CD4-positive, alpha-beta T cell treated with Interleukin-17A for 1 hour (primary cell): ENCODE measurements at regions not wholly inside any gene's neighbourhood (a gene's known extent, or its start where the extent isn't known, plus 50 kb on each side); places are given as distances from the start of the nearest gene placed in this dataset.
A peak's percentile ranks its signal among the peaks of the same experiment; 100 is the strongest.

Source experiments
- DNase-seq: peaks from one replicate; pipeline ENCODE4 v3.0.0-alpha.2; 2020

GRCh38 chr11:95577716-95578460 is 211.7 kb downstream of the FAM76B start:
- DNase-seq, result no peak

GRCh38 chr11:95576146-95576845 is 213.3 kb downstream of the FAM76B start:
- DNase-seq, result no peak

GRCh38 chr11:95575517-95575916 is 214.1 kb downstream of the FAM76B start:
- DNase-seq, result no peak

- DNase-seq, result no peak
Measured at GRCh38 chr11:95571718-95572260, 217.8 kb downstream of the FAM76B start.

GRCh38 chr11:95570845-95571244 is 218.7 kb downstream of the FAM76B start:
- DNase-seq, result no peak

GRCh38 chr11:95569207-95569606 is 220.4 kb downstream of the FAM76B start:
- DNase-seq, result no peak

GRCh38 chr11:95568281-95568680 is 221.3 kb downstream of the FAM76B start:
- DNase-seq, result no peak

- DNase-seq, result no peak
Measured at GRCh38 chr11:95567685-95568084, 221.9 kb downstream of the FAM76B start.

- DNase-seq, result no peak
Measured at GRCh38 chr11:95566211-95566610, 223.4 kb downstream of the FAM76B start.

GRCh38 chr11:95565724-95566141 is 223.8 kb downstream of the FAM76B start:
- DNase-seq, result no peak

- no peak for DNase-seq
Measured at GRCh38 chr11:95563859-95564258, 225.7 kb downstream of the FAM76B start.

GRCh38 chr11:95563173-95563572 is 226.4 kb downstream of the FAM76B start:
- no peak for DNase-seq

GRCh38 chr11:95562196-95562921 is 227.2 kb downstream of the FAM76B start:
- DNase-seq, result no peak

GRCh38 chr11:95559899-95560298 is 229.7 kb downstream of the FAM76B start:
- DNase-seq, result no peak

GRCh38 chr11:95557376-95557775 is 232.2 kb downstream of the FAM76B start:
- DNase-seq, result no peak

- no peak for DNase-seq
Measured at GRCh38 chr11:95556342-95557163, 233.0 kb downstream of the FAM76B start.

- DNase-seq, result no peak
Measured at GRCh38 chr11:95556011-95556341, 233.6 kb downstream of the FAM76B start.

GRCh38 chr11:95554911-95555310 is 234.7 kb downstream of the FAM76B start:
- no peak for DNase-seq

GRCh38 chr11:95549301-95549700 is 240.3 kb downstream of the FAM76B start:
- DNase-seq, result no peak

GRCh38 chr11:95548416-95548815 is 241.2 kb downstream of the FAM76B start:
- no peak for DNase-seq

GRCh38 chr11:95547976-95548375 is 241.6 kb downstream of the FAM76B start:
- DNase-seq, result peak; percentile 8

GRCh38 chr11:95547186-95547585 is 242.4 kb downstream of the FAM76B start:
- DNase-seq, result no peak
